H1 (cell line): ENCODE measurements at regions not wholly inside any gene's neighbourhood (a gene's known extent, or its start where the extent isn't known, plus 50 kb on each side); places are given as distances from the start of the nearest gene placed in this dataset.

Experiments
- CTCF ChIA-PET: fragments of 300-600 bp; sonication (Branson Sonifier 250); formaldehyde crosslinking; loops from one replicate; lab custom pipeline; 2021; ENCODE audit not compliant: partially characterized antibody; lab: Charles Lee
- POLR2A ChIA-PET: fragments of 300-600 bp; sonication (Branson Sonifier 250); formaldehyde crosslinking; loops from one replicate; lab custom pipeline; 2021; ENCODE audit warnings: inconsistent platforms; ENCODE audit not compliant: partially characterized antibody; lab: Charles Lee
- DNase-seq, 2 experiments: peaks; one replicate each; pipeline versions ENCODE4 v3.0.0 to v3.0.0-alpha.2; 2010 to 2022; ENCODE audit warnings: low spot score in 2 of 2, low read depth in 1 of 2, mixed read lengths in 1 of 2
- FAIRE-seq: peaks from 2 replicates; lab custom pipeline; 2011; peaks lifted over from hg19 to GRCh38; lab: Jason Lieb, UNC
- H2AFZ ChIP-seq: 2 replicates; pipeline ENCODE4 v1.8.1; 2012; ENCODE audit warnings: low read length, inconsistent platforms
- H2AK5ac ChIP-seq: 2 replicates; pipeline ENCODE4 v1.6.1; 2013; ENCODE audit warnings: low read depth, low read length
- H2BK120ac ChIP-seq: replicated peaks from 2 replicates; pipeline ENCODE3; 2013; ENCODE audit warnings: low read depth, low read length, inconsistent platforms
- H2BK12ac ChIP-seq: 2 replicates; pipeline ENCODE4 v1.6.1; 2013; ENCODE audit warnings: low read depth, low read length
- H2BK15ac ChIP-seq: 2 replicates; pipeline ENCODE4 v1.6.1; 2013; ENCODE audit warnings: low read length
- H2BK20ac ChIP-seq: 2 replicates; pipeline ENCODE4 v1.6.1; 2013; ENCODE audit warnings: low read length
- H2BK5ac ChIP-seq: 2 replicates; pipeline ENCODE4 v1.6.1; 2013; ENCODE audit warnings: low read depth, low read length
- H3K14ac ChIP-seq: 2 replicates; pipeline ENCODE4 v1.6.1; 2013; ENCODE audit warnings: inconsistent platforms; ENCODE audit not compliant: insufficient read length
- H3K18ac ChIP-seq: 2 replicates; pipeline ENCODE4 v1.6.1; 2013; ENCODE audit warnings: low read length; ENCODE audit errors: extremely low read depth
- H3K23ac ChIP-seq: 2 replicates; pipeline ENCODE4 v1.6.1; 2013; ENCODE audit warnings: inconsistent platforms; ENCODE audit not compliant: insufficient read length
- H3K23me2 ChIP-seq: 2 replicates; pipeline ENCODE4 v1.6.1; 2013; ENCODE audit warnings: low read depth, low read length
- H3K27ac ChIP-seq: 2 replicates; pipeline ENCODE4 v1.6.1; 2011; ENCODE audit warnings: low read depth, low read length, inconsistent platforms
- H3K27me3 ChIP-seq, 4 experiments: replicated peaks in 1 of 4; 1 replicate in 1 of 4; 2 replicates in 3 of 4; pipeline versions ENCODE4 v1.6.1 to v1.8.1; 2011 to 2013; ENCODE audit warnings: low read length in 3 of 4, mild to moderate bottlenecking in 3 of 4, inconsistent platforms in 2 of 4, mixed read lengths in 2 of 4, moderate library complexity in 1 of 4; ENCODE audit not compliant: control insufficient read depth in 3 of 4, insufficient read depth in 3 of 4; ENCODE audit errors: extremely low read depth in 1 of 4
- H3K36me3 ChIP-seq, 4 experiments: 2 replicates each; pipeline versions ENCODE4 v1.6.1 to v1.8.1; 2011 to 2013; ENCODE audit warnings: mild to moderate bottlenecking in 4 of 4, low read length in 3 of 4, moderate library complexity in 2 of 4, control low read depth in 1 of 4, inconsistent platforms in 1 of 4; ENCODE audit not compliant: insufficient read depth in 4 of 4, control insufficient read depth in 2 of 4
- H3K4ac ChIP-seq: replicated peaks from 2 replicates; pipeline ENCODE3; 2013; ENCODE audit warnings: low read length, low read depth, mixed read lengths, inconsistent platforms; ENCODE audit not compliant: insufficient read length
- H3K4me1 ChIP-seq, 4 experiments: replicated peaks in 1 of 4; 1 replicate in 1 of 4; 2 replicates in 3 of 4; pipeline versions ENCODE4 v1.6.1 to v1.8.1; 2011 to 2013; ENCODE audit warnings: low read length in 3 of 4, inconsistent platforms in 2 of 4, mixed read lengths in 1 of 4; ENCODE audit not compliant: insufficient read depth in 4 of 4, control insufficient read depth in 3 of 4
- H3K4me2 ChIP-seq, 2 experiments: 2 replicates each; pipeline versions ENCODE4 v1.6.1 to v1.8.1; 2011 to 2013; ENCODE audit warnings: low read depth in 2 of 2, low read length in 2 of 2, control low read depth in 1 of 2, inconsistent platforms in 1 of 2, mild to moderate bottlenecking in 1 of 2; ENCODE audit not compliant: insufficient read depth in 1 of 2
- H3K4me3 ChIP-seq, 4 experiments: fragments of 200-600, 300-600 bp in 1 of 4; sonication (generic), shearing (Covaris generic), sonication (Bioruptor Twin) in 1 of 4; 2 replicates each; pipeline versions ENCODE4 v1.5.1 to v1.8.1; 2011 to 2016; ENCODE audit warnings: low read length in 4 of 4, low read depth in 3 of 4, control low read depth in 2 of 4, inconsistent platforms in 2 of 4, mild to moderate bottlenecking in 2 of 4, mixed read lengths in 1 of 4, moderate library complexity in 1 of 4; ENCODE audit not compliant: insufficient read depth in 2 of 4; ENCODE audit errors: extremely low read depth in 1 of 4
- H3K56ac ChIP-seq: replicated peaks from 2 replicates; pipeline ENCODE3; 2013; ENCODE audit warnings: low read depth, mild to moderate bottlenecking, mixed read lengths, low read length, inconsistent platforms; ENCODE audit not compliant: insufficient read length
- H3K79me1 ChIP-seq: 2 replicates; pipeline ENCODE4 v1.6.1; 2013; ENCODE audit warnings: low read depth, low read length, control low read depth
- H3K79me2 ChIP-seq, 2 experiments: 2 replicates each; pipeline versions ENCODE4 v1.6.1 to v1.8.1; 2012 to 2013; ENCODE audit warnings: low read length in 2 of 2, mild to moderate bottlenecking in 2 of 2, inconsistent platforms in 1 of 2; ENCODE audit not compliant: insufficient read depth in 2 of 2, control insufficient read depth in 1 of 2
- H3K9ac ChIP-seq, 4 experiments: replicated peaks in 1 of 4; 1 replicate in 1 of 4; 2 replicates in 3 of 4; pipeline versions ENCODE4 v1.6.1 to v1.8.1; 2011 to 2013; ENCODE audit warnings: low read depth in 3 of 4, low read length in 3 of 4, control low read depth in 2 of 4, mild to moderate bottlenecking in 2 of 4, moderate library complexity in 2 of 4, inconsistent platforms in 1 of 4; ENCODE audit errors: extremely low read depth in 1 of 4
- H3K9me3 ChIP-seq, 2 experiments: 2 replicates each; pipeline versions ENCODE4 v1.6.1 to v1.8.1; 2012 to 2013; ENCODE audit warnings: mild to moderate bottlenecking in 2 of 2, moderate library complexity in 2 of 2, control low read depth in 1 of 2, inconsistent platforms in 1 of 2, low read depth in 1 of 2, low read length in 1 of 2, mixed read lengths in 1 of 2; ENCODE audit not compliant: insufficient read depth in 2 of 2
- H4K20me1 ChIP-seq, 2 experiments: replicated peaks in 1 of 2; 2 replicates each; pipeline versions ENCODE3 to v1.8.1; 2011 to 2013; ENCODE audit warnings: inconsistent platforms in 2 of 2, low read length in 2 of 2, mild to moderate bottlenecking in 1 of 2; ENCODE audit not compliant: insufficient read depth in 2 of 2, control insufficient read depth in 1 of 2
- H4K5ac ChIP-seq: 2 replicates; pipeline ENCODE4 v1.6.1; 2013; ENCODE audit warnings: low read length, low read depth, mixed read lengths, inconsistent platforms; ENCODE audit not compliant: insufficient read length
- H4K8ac ChIP-seq: 2 replicates; pipeline ENCODE4 v1.8.0; 2013; ENCODE audit warnings: mild to moderate bottlenecking, moderate library complexity, low read length, inconsistent platforms; ENCODE audit not compliant: insufficient read depth; ENCODE audit errors: extremely low read depth
- H4K91ac ChIP-seq: replicated peaks from 2 replicates; pipeline ENCODE3; 2013; ENCODE audit warnings: low read length, mixed read lengths, inconsistent platforms; ENCODE audit not compliant: insufficient read length
- BACH1 ChIP-seq: IDR thresholded peaks from 2 replicates; pipeline ENCODE4 v1.6.1; 2012; ENCODE audit warnings: low read length, improper control_type of control experiment
- CTBP2 ChIP-seq: IDR thresholded peaks from 2 replicates; pipeline ENCODE4 v1.7.0; 2011; ENCODE audit warnings: borderline replicate concordance, mild to moderate bottlenecking, moderate library complexity, mixed read lengths, low read length; ENCODE audit not compliant: insufficient read depth, insufficient read length
- NANOG ChIP-seq: IDR thresholded peaks from 2 replicates; pipeline ENCODE4 v1.6.1; 2011; ENCODE audit warnings: low read length, low read depth, mild to moderate bottlenecking, inconsistent platforms; ENCODE audit not compliant: insufficient read depth, poor library complexity, severe bottlenecking
- SAP30 ChIP-seq: fragments of 300-600 bp; sonication (generic); IDR thresholded peaks from 2 replicates; pipeline ENCODE4 v1.7.1; 2012; ENCODE audit warnings: low read length, moderate library complexity, mild to moderate bottlenecking, inconsistent platforms; ENCODE audit not compliant: insufficient read depth, insufficient replicate concordance
- WGBS, 2 experiments: shearing (Covaris generic) in 1 of 2; methylation state at CpG; one replicate each; pipeline versions ENCODE4 v1.1.6 to v1.1.7; 2013 to 2015; ENCODE audit warnings: low lambda C conversion rate in 2 of 2, mixed read lengths in 2 of 2, inconsistent platforms in 1 of 2, low coverage in 1 of 2, missing lambda C conversion rate in 1 of 2; ENCODE audit not compliant: insufficient replicate concordance in 2 of 2, insufficient coverage in 1 of 2, insufficient read length in 1 of 2; ENCODE audit errors: extremely low coverage in 1 of 2, missing lambda C conversion rate in 1 of 2; 5-methylcytosine and 5-hydroxymethylcytosine counted together

DNA sequence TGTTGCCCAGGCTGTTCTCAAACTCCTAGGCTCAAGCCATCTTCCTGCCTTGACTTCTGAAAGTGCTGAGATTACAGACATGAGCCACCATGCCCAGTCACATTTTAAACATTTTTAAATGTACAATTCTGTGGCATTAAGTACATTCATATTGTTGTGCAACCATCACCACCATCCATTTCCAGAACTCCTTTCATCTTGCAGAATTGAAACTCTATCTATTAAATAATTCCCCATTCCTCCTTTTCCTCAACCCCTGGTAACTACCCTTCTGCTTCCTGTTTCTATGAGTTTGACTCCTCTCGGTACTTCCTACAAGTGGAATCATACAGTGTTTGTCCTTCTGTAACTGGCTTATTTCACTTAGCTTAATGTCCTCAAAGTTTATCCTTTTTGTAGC, 103.8 kb upstream of the NAA20 start:
- H3K79me2 ChIP-seq: no peaks in the 10 kb centered on the region
- H3K4me2 ChIP-seq: no peak overlapping the region
- no peak overlapping the region for H2AK5ac ChIP-seq
- H2BK120ac ChIP-seq: no peak overlapping the region
- no peak overlapping the region for H2BK12ac ChIP-seq
- H4K8ac ChIP-seq: no peak overlapping the region
- H2BK15ac ChIP-seq: no peak overlapping the region
- POLR2A ChIA-PET: no interaction called here
- no peak overlapping the region for H3K9ac ChIP-seq
- no peak overlapping the region for H4K5ac ChIP-seq
- no peak for DNase-seq
- no peak overlapping the region for H3K4ac ChIP-seq
- H4K91ac ChIP-seq: no peak overlapping the region
- H3K27me3 ChIP-seq: no peaks in the 10 kb centered on the region
- FAIRE-seq: no peak
- H3K9me3 ChIP-seq: no peaks in the 10 kb centered on the region
- H3K4me3 ChIP-seq: no peak overlapping the region
- 91% methylated on average over 1 of the region's 1 CpG; no CpG with 5 or more reads in 1 of the 2 experiments for WGBS, 2 experiments
- CTCF ChIA-PET: interaction anchor here (1.2 kb wide), 1 partner anchor 125 kb away, joined by 3 read pairs; no protein-coding TSS in a partner anchor
- H3K14ac ChIP-seq: no peak overlapping the region
- H2AFZ ChIP-seq: no peak overlapping the region
- no peak overlapping the region for H3K27ac ChIP-seq
- no peak overlapping the region for H2BK20ac ChIP-seq
- no peak overlapping the region for H2BK5ac ChIP-seq
- no peak overlapping the region for H3K23ac ChIP-seq
- no peak overlapping the region for H3K18ac ChIP-seq
- no peaks in the 10 kb centered on the region for H4K20me1 ChIP-seq
- no peak overlapping the region for H3K56ac ChIP-seq
- H3K36me3 ChIP-seq: no peaks in the 10 kb centered on the region
- no peaks in the 10 kb centered on the region for H3K79me1 ChIP-seq
- no peak for TF ChIP-seq NANOG
- TF ChIP-seq SAP30: no peak
- TF ChIP-seq CTBP2: no peak
- no peak for TF ChIP-seq BACH1
- TF ChIP-seq, all 59 proteins: peak for 0
- no peaks in the 10 kb centered on the region for H3K23me2 ChIP-seq
- H3K4me1 ChIP-seq: peaks cover 0 to 4% (median 3%) of the 10 kb centered on the region in 4 experiments; a peak in 3 of 7 replicates
